ENCODE measurements at regions not wholly inside any gene's neighbourhood (a gene's known extent, or its start where the extent isn't known, plus 50 kb on each side); places are given as distances from the start of the nearest gene placed in this dataset.

GRCh38 chr17:83175822-83176622 lies 96.6 kb downstream of the METRNL start:
- DNase-seq (ENCODE audit: low read depth), result no peak
- no peak overlapping the region for H3K4me3 ChIP-seq (ENCODE audit: low read depth, low read length)

GRCh38 chr17:83176623-83177583 lies 97.5 kb downstream of the METRNL start:
- no peak overlapping the region for H3K4me3 ChIP-seq (ENCODE audit: low read depth, low read length)
- no peak for DNase-seq (ENCODE audit: low read depth)

- no peak for DNase-seq (ENCODE audit: low read depth)
- H3K4me3 ChIP-seq (ENCODE audit: low read depth, low read length), result no peak overlapping the region
Observed at GRCh38 chr17:83177611-83178532, 98.5 kb downstream of the METRNL start.

GRCh38 chr17:83178533-83179304 lies 99.3 kb downstream of the METRNL start:
- no peak overlapping the region for H3K4me3 ChIP-seq (ENCODE audit: low read depth, low read length)
- no peak for DNase-seq (ENCODE audit: low read depth)

- H3K4me3 ChIP-seq (ENCODE audit: low read depth, low read length), result no peak overlapping the region
- no peak for DNase-seq (ENCODE audit: low read depth)
Observed at GRCh38 chr17:83179374-83179773, 100.0 kb downstream of the METRNL start.

- no peak for DNase-seq (ENCODE audit: low read depth)
- H3K4me3 ChIP-seq (ENCODE audit: low read depth, low read length), result no peak overlapping the region
Observed at GRCh38 chr17:83179811-83180210, 100.4 kb downstream of the METRNL start.

GRCh38 chr17:83180264-83180995 lies 101.0 kb downstream of the METRNL start:
- H3K4me3 ChIP-seq (ENCODE audit: low read depth, low read length), result no peak overlapping the region
- DNase-seq (ENCODE audit: low read depth), result no peak

- DNase-seq (ENCODE audit: low read depth), result no peak
Observed at GRCh38 chr17:83180996-83181481, 101.6 kb downstream of the METRNL start.

GRCh38 chr17:83181991-83182619 lies 102.7 kb downstream of the METRNL start:
- no peak for DNase-seq (ENCODE audit: low read depth)
- H3K4me3 ChIP-seq (ENCODE audit: low read depth, low read length), result no peak overlapping the region

More at GRCh38 chr17:83180996-83181481, 101.6 kb downstream of the METRNL start:
- H3K4me3 ChIP-seq (ENCODE audit: low read depth, low read length), result no peak overlapping the region

GRCh38 chr17:83182620-83183101 lies 103.3 kb downstream of the METRNL start:
- no peak overlapping the region for H3K4me3 ChIP-seq (ENCODE audit: low read depth, low read length)
- no peak for DNase-seq (ENCODE audit: low read depth)

- no peak overlapping the region for H3K4me3 ChIP-seq (ENCODE audit: low read depth, low read length)
- no peak for DNase-seq (ENCODE audit: low read depth)
Observed at GRCh38 chr17:83183145-83183948, 103.9 kb downstream of the METRNL start.

GRCh38 chr17:83183951-83184506 lies 104.6 kb downstream of the METRNL start:
- no peak overlapping the region for H3K4me3 ChIP-seq (ENCODE audit: low read depth, low read length)
- no peak for DNase-seq (ENCODE audit: low read depth)

GRCh38 chr17:83185023-83186002 lies 105.9 kb downstream of the METRNL start:
- no peak overlapping the region for H3K4me3 ChIP-seq (ENCODE audit: low read depth, low read length)
- DNase-seq (ENCODE audit: low read depth), result no peak

GRCh38 chr17:83186226-83186625 lies 106.8 kb downstream of the METRNL start:
- no peak overlapping the region for H3K4me3 ChIP-seq (ENCODE audit: low read depth, low read length)
- no peak for DNase-seq (ENCODE audit: low read depth)

- DNase-seq (ENCODE audit: low read depth), result no peak
- no peak overlapping the region for H3K4me3 ChIP-seq (ENCODE audit: low read depth, low read length)
Observed at GRCh38 chr17:83186751-83187421, 107.5 kb downstream of the METRNL start.
